ENCODE measurements at regions not wholly inside any gene's neighbourhood (a gene's known extent, or its start where the extent isn't known, plus 50 kb on each side); places are given as distances from the start of the nearest gene placed in this dataset.

- intact Hi-C loops (cut with micrococcal nuclease; ENCODE audit: unreplicated experiment) (loop anchor here (10.0 kb wide), 1 partner anchor 552 kb away; no protein-coding TSS in a partner anchor), in situ Hi-C loops (cut with MboI) (no loop called here)
- Histone ChIP-seq H3K36me3 (ENCODE audit: control insufficient read depth in 2 of 2, insufficient read depth in 2 of 2, low read length in 1 of 2) (no peaks in the 10 kb centered on the region), H3K4me1 (ENCODE audit: control insufficient read depth, insufficient read depth, low read length) (peaks cover 24% of the 10 kb centered on the region), H2AFZ (ENCODE audit: control insufficient read depth, low read depth, low read length) (no peak overlapping the region), H3K4me3 (no peak overlapping the region), H3K4me2 (ENCODE audit: control insufficient read depth, insufficient read depth) (no peak overlapping the region), H3K27me3 (replicated peaks in 1 of 2; ENCODE audit: control insufficient read depth in 2 of 2, insufficient read depth in 2 of 2, low read length in 1 of 2) (no peaks in the 10 kb centered on the region), H3K27ac (ENCODE audit: control insufficient read depth, insufficient read depth) (no peak overlapping the region), H3K9me3 (replicated peaks; ENCODE audit: control insufficient read depth, insufficient read depth, low read length) (peaks cover 3% of the 10 kb centered on the region), H3K79me2 (ENCODE audit: control insufficient read depth, insufficient read depth, low read length) (no peaks in the 10 kb centered on the region), H3K9ac (ENCODE audit: control insufficient read depth, insufficient read depth, low read length) (no peak overlapping the region), H4K20me1 (ENCODE audit: control insufficient read depth, insufficient read depth) (no peaks in the 10 kb centered on the region)
- WGBS (ENCODE audit: insufficient coverage, insufficient replicate concordance, low lambda C conversion rate, missing lambda C conversion rate) = 53% methylated on average over 5 of the region's 5 CpGs
- DNase-seq (ENCODE audit: low read depth, low spot score) = no peak
- ChIA-PET SMC1A (ENCODE audit: uncharacterized antibody, unreplicated experiment) (interaction anchor here (2.2 kb wide), 1 partner anchor 14 kb away, joined by 4 read pairs; no protein-coding TSS in a partner anchor), POLR2A (no interaction called here), RAD21 (ENCODE audit: unreplicated experiment) (no interaction called here), CTCF (no interaction called here)
- no peak for TF ChIP-seq NKRF (conservative IDR thresholded peaks at IDR 0.05)
- no peak for TF ChIP-seq JUNB (IDR thresholded peaks at IDR 0.05)
- TF ChIP-seq, protein P1, sequence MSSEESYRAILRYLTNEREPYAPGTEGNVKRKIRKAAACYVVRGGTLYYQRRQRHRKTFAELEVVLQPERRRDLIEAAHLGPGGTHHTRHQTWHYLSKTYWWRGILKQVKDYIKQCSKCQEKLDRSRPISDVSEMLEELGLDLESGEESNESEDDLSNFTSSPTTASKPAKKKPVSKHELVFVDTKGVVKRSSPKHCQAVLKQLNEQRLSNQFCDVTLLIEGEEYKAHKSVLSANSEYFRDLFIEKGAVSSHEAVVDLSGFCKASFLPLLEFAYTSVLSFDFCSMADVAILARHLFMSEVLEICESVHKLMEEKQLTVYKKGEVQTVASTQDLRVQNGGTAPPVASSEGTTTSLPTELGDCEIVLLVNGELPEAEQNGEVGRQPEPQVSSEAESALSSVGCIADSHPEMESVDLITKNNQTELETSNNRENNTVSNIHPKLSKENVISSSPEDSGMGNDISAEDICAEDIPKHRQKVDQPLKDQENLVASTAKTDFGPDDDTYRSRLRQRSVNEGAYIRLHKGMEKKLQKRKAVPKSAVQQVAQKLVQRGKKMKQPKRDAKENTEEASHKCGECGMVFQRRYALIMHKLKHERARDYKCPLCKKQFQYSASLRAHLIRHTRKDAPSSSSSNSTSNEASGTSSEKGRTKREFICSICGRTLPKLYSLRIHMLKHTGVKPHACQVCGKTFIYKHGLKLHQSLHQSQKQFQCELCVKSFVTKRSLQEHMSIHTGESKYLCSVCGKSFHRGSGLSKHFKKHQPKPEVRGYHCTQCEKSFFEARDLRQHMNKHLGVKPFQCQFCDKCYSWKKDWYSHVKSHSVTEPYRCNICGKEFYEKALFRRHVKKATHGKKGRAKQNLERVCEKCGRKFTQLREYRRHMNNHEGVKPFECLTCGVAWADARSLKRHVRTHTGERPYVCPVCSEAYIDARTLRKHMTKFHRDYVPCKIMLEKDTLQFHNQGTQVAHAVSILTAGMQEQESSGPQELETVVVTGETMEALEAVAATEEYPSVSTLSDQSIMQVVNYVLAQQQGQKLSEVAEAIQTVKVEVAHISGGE (CRISPR knock-in tag; IDR thresholded peaks at IDR 0.05) = no peak
- no peak for TF ChIP-seq POLR2AphosphoS5 (IDR thresholded peaks at IDR 0.05; ENCODE audit: low read length)
- TF ChIP-seq, protein P2, sequence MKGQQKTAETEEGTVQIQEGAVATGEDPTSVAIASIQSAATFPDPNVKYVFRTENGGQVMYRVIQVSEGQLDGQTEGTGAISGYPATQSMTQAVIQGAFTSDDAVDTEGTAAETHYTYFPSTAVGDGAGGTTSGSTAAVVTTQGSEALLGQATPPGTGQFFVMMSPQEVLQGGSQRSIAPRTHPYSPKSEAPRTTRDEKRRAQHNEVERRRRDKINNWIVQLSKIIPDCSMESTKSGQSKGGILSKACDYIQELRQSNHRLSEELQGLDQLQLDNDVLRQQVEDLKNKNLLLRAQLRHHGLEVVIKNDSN (IDR thresholded peaks at IDR 0.05; ENCODE audit: borderline replicate concordance, extremely low read length, insufficient read depth, low read depth, low read length) = no peak
- no TSS peak for BruUV-seq (replicated peaks)
- no peak for FAIRE-seq
- no peak for ATAC-seq
Measured at GRCh38 chr1:199176713-199177112, 537.9 kb downstream of the PTPRC start.
